ENCODE measurements at regions not wholly inside any gene's neighbourhood (a gene's known extent, or its start where the extent isn't known, plus 50 kb on each side); places are given as distances from the start of the nearest gene placed in this dataset.

GRCh38 chr10:43869669-43870322 lies 221.1 kb upstream of the ZNF32 start:
- DNase-seq (ENCODE audit: low read depth): no peak

GRCh38 chr10:43868952-43869351 lies 220.3 kb upstream of the ZNF32 start:
- no peak for DNase-seq (ENCODE audit: low read depth)

GRCh38 chr10:43867667-43868565 lies 219.2 kb upstream of the ZNF32 start:
- peak; percentile 94 for DNase-seq (ENCODE audit: low read depth)

- no peak for DNase-seq (ENCODE audit: low read depth)
These were observed 218.4 kb upstream of the ZNF32 start for GRCh38 chr10:43867113-43867512.

- no peak for DNase-seq (ENCODE audit: low read depth)
These were observed 218.0 kb upstream of the ZNF32 start for GRCh38 chr10:43866712-43867111.

- DNase-seq (ENCODE audit: low read depth): no peak
These were observed 216.8 kb upstream of the ZNF32 start for GRCh38 chr10:43865265-43866135.

- DNase-seq (ENCODE audit: low read depth): no peak
These were observed 216.0 kb upstream of the ZNF32 start for GRCh38 chr10:43864656-43865055.

- DNase-seq (ENCODE audit: low read depth): peak; percentile 85
These were observed 215.3 kb upstream of the ZNF32 start for GRCh38 chr10:43863859-43864591.

- DNase-seq (ENCODE audit: low read depth): no peak
These were observed 214.6 kb upstream of the ZNF32 start for GRCh38 chr10:43863270-43863669.

- DNase-seq (ENCODE audit: low read depth): no peak
These were observed 214.1 kb upstream of the ZNF32 start for GRCh38 chr10:43862756-43863155.

GRCh38 chr10:43861966-43862751 lies 213.5 kb upstream of the ZNF32 start:
- DNase-seq (ENCODE audit: low read depth): peak; percentile 85

- DNase-seq (ENCODE audit: low read depth): no peak
These were observed 210.4 kb upstream of the ZNF32 start for GRCh38 chr10:43859016-43859525.

GRCh38 chr10:43857931-43858315 lies 209.2 kb upstream of the ZNF32 start:
- DNase-seq (ENCODE audit: low read depth): no peak

- peak; percentile 87 for DNase-seq (ENCODE audit: low read depth)
These were observed 208.7 kb upstream of the ZNF32 start for GRCh38 chr10:43857206-43857930.

- no peak for DNase-seq (ENCODE audit: low read depth)
These were observed 207.6 kb upstream of the ZNF32 start for GRCh38 chr10:43856299-43856698.

GRCh38 chr10:43855667-43856210 lies 207.1 kb upstream of the ZNF32 start:
- no peak for DNase-seq (ENCODE audit: low read depth)

- DNase-seq (ENCODE audit: low read depth): peak; percentile 90
These were observed 205.3 kb upstream of the ZNF32 start for GRCh38 chr10:43854007-43854406.

GRCh38 chr10:43853369-43853768 lies 204.7 kb upstream of the ZNF32 start:
- DNase-seq (ENCODE audit: low read depth): no peak

GRCh38 chr10:43852644-43853214 lies 204.0 kb upstream of the ZNF32 start:
- no peak for DNase-seq (ENCODE audit: low read depth)
